ENCODE measurements at regions not wholly inside any gene's neighbourhood (a gene's known extent, or its start where the extent isn't known, plus 50 kb on each side); places are given as distances from the start of the nearest gene placed in this dataset.

- Mint-ChIP-seq H3K4me3 (ENCODE audit: unreplicated experiment) (no peak overlapping the region), H3K9me3 (ENCODE audit: low read depth) (no peaks in the 10 kb centered on the region), H3K27ac (ENCODE audit: unreplicated experiment) (no peak overlapping the region), H3K36me3 (ENCODE audit: low read depth) (no peaks in the 10 kb centered on the region), H3K4me1 (ENCODE audit: low read depth) (no peaks in the 10 kb centered on the region), H3K27me3 (ENCODE audit: low read depth) (peaks cover 3% of the 10 kb centered on the region)
- TF ChIP-seq, protein P1, sequence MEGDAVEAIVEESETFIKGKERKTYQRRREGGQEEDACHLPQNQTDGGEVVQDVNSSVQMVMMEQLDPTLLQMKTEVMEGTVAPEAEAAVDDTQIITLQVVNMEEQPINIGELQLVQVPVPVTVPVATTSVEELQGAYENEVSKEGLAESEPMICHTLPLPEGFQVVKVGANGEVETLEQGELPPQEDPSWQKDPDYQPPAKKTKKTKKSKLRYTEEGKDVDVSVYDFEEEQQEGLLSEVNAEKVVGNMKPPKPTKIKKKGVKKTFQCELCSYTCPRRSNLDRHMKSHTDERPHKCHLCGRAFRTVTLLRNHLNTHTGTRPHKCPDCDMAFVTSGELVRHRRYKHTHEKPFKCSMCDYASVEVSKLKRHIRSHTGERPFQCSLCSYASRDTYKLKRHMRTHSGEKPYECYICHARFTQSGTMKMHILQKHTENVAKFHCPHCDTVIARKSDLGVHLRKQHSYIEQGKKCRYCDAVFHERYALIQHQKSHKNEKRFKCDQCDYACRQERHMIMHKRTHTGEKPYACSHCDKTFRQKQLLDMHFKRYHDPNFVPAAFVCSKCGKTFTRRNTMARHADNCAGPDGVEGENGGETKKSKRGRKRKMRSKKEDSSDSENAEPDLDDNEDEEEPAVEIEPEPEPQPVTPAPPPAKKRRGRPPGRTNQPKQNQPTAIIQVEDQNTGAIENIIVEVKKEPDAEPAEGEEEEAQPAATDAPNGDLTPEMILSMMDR (IDR thresholded peaks at IDR 0.05): no peak
- DNase-seq (ENCODE audit: low spot score): no peak
Observed at GRCh38 chr20:7240490-7240889, 473.0 kb downstream of the BMP2 start.

DNA sequence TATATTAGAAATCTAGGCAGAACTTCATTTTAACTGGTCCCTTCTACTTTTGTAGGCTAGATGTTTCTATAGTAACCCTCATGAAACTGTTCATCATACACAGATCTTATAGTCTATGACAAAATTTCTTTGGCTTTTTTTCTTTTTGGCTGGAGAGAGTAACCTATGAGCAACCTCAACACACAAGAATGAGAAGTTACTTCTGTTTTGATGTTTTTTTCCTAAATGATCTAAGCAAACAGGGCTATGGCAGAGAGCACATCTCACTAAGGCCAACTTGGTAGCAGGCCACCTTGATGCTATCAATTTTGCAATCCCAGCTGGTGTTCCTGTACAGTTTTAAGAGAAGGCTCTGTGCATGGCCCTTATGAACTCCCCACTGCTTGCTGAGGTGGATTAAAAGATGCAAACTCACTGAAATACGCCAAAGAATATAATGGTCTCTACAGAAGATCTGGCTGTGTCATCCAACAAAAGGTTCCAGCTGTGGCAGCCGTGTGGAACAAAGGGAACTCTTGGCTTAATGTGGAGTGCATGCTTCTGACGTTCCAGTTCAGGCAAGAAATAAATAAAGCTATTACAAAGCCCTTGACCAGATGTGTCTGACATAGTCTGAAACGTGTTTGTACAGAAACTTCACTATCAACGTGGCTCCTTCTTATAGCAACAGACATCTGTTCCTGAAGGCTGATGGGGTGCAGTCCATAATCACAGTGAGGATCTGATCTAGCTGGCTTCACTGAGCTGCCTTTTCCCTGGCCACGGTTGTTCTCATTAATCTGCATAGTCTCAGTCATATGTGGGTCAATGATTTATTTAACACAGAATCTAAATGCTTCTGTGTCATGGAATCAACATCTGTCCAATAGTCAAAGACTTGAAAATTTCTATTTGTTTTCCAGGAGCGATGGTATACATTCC lies 481.1 kb downstream of the BMP2 start:
- Mint-ChIP-seq H3K27me3 (ENCODE audit: low read depth) (no peaks in the 10 kb centered on the region), H3K4me3 (ENCODE audit: unreplicated experiment) (no peak overlapping the region), H3K27ac (ENCODE audit: unreplicated experiment) (no peak overlapping the region), H3K36me3 (ENCODE audit: low read depth) (no peaks in the 10 kb centered on the region), H3K9me3 (ENCODE audit: low read depth) (no peaks in the 10 kb centered on the region), H3K4me1 (ENCODE audit: low read depth) (no peaks in the 10 kb centered on the region)
- DNase-seq (ENCODE audit: low spot score): no peak
- TF ChIP-seq, protein P1 (IDR thresholded peaks at IDR 0.05): no peak

GRCh38 chr20:7250337-7250736 lies 482.9 kb downstream of the BMP2 start:
- no peak for DNase-seq (ENCODE audit: low spot score)
- TF ChIP-seq, protein P1 (IDR thresholded peaks at IDR 0.05): no peak
- no peaks in the 10 kb centered on the region for H3K4me1 Mint-ChIP-seq (ENCODE audit: low read depth)
- no peaks in the 10 kb centered on the region for H3K9me3 Mint-ChIP-seq (ENCODE audit: low read depth)
- no peak overlapping the region for H3K27ac Mint-ChIP-seq (ENCODE audit: unreplicated experiment)
- H3K27me3 Mint-ChIP-seq (ENCODE audit: low read depth): peaks cover 4% of the 10 kb centered on the region
- H3K4me3 Mint-ChIP-seq (ENCODE audit: unreplicated experiment): no peak overlapping the region
- H3K36me3 Mint-ChIP-seq (ENCODE audit: low read depth): no peaks in the 10 kb centered on the region

DNA sequence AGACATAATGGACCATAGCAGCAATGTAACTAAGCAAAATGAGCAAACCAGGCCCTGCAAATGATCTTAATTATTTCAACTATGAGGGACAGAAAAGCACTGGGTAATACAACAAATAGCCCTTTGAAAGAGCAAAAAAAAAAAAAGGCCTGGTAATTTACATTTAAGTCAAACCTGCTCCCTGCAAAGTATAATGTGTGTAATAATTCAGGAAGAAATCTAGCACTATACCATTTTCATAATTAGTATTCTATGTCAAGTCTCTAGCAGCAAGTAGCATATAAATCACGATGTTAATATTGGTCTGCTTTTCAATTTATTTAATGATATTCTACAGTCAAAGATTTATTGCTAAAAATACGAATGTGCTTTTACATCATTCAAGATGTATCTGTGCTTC lies 489.6 kb downstream of the BMP2 start:
- Mint-ChIP-seq H3K27me3 (ENCODE audit: low read depth) (peaks cover 6% of the 10 kb centered on the region), H3K27ac (ENCODE audit: unreplicated experiment) (no peak overlapping the region), H3K4me1 (ENCODE audit: low read depth) (no peaks in the 10 kb centered on the region), H3K4me3 (ENCODE audit: unreplicated experiment) (no peak overlapping the region), H3K9me3 (ENCODE audit: low read depth) (no peaks in the 10 kb centered on the region), H3K36me3 (ENCODE audit: low read depth) (no peaks in the 10 kb centered on the region)
- no peak for DNase-seq (ENCODE audit: low spot score)
- TF ChIP-seq, protein P1 (IDR thresholded peaks at IDR 0.05): no peak

DNA sequence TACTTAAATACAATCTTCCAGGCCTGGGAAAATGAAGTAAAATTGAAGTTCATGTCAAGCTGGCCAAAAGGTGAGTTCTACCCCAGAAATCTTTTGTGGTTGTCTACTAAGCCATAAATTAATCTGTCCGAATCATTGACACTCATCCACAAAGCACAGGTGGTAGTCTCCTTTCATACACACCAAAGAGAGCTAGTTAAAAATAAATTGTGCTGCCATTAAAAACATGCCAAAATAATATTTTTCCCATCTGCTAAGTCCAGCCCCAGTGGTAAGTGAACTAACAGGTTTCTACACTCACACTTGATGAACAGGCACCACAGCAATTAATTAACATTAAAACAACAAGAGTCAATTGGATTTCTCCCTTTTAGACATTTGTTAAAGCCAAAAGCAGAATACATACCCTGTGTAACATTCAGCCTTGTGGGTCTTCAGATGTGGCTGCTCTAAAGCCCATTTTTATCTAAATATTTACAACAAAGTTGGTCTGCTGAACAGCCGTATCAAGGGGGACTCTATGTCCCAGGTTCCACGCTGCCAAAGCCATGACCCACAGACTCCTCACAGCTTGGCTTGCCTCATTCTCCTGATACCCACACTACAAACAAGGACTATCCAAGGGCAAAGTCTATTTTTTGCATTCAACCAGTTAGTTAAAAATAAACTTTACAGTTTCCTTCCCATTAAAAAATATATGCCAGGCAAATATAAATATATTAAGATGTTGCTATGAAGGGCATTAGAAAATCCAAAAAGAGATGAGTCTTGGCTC lies 490.4 kb downstream of the BMP2 start:
- Mint-ChIP-seq H3K4me3 (ENCODE audit: unreplicated experiment) (no peak overlapping the region), H3K27me3 (ENCODE audit: low read depth) (peaks cover 6% of the 10 kb centered on the region), H3K9me3 (ENCODE audit: low read depth) (no peaks in the 10 kb centered on the region), H3K27ac (ENCODE audit: unreplicated experiment) (no peak overlapping the region), H3K36me3 (ENCODE audit: low read depth) (no peaks in the 10 kb centered on the region), H3K4me1 (ENCODE audit: low read depth) (no peaks in the 10 kb centered on the region)
- TF ChIP-seq, protein P1 (IDR thresholded peaks at IDR 0.05): no peak
- no peak for DNase-seq (ENCODE audit: low spot score)
